Endothelial cell of umbilical vein (primary cell): ENCODE measurements at regions not wholly inside any gene's neighbourhood (a gene's known extent, or its start where the extent isn't known, plus 50 kb on each side); places are given as distances from the start of the nearest gene placed in this dataset.

Source experiments
- JUN ChIP-seq: IDR thresholded peaks from 2 replicates; pipeline ENCODE4 v1.6.1; 2011; ENCODE audit warnings: borderline replicate concordance, low read depth; ENCODE audit not compliant: insufficient read length, insufficient read depth
- TF ChIP-seq, protein P1 (sequence below), 2 donors: IDR thresholded peaks; 1 replicate in 1 of 2; 2 replicates in 1 of 2; pipeline ENCODE4 v1.5.1; 2011; ENCODE audit warnings: low read length in 2 of 2, mild to moderate bottlenecking in 2 of 2, moderate library complexity in 2 of 2, control low read depth in 1 of 2, inconsistent platforms in 1 of 2, low read depth in 1 of 2; ENCODE audit not compliant: insufficient read depth in 1 of 2; ENCODE audit errors: extremely low read depth in 1 of 2

DNA sequence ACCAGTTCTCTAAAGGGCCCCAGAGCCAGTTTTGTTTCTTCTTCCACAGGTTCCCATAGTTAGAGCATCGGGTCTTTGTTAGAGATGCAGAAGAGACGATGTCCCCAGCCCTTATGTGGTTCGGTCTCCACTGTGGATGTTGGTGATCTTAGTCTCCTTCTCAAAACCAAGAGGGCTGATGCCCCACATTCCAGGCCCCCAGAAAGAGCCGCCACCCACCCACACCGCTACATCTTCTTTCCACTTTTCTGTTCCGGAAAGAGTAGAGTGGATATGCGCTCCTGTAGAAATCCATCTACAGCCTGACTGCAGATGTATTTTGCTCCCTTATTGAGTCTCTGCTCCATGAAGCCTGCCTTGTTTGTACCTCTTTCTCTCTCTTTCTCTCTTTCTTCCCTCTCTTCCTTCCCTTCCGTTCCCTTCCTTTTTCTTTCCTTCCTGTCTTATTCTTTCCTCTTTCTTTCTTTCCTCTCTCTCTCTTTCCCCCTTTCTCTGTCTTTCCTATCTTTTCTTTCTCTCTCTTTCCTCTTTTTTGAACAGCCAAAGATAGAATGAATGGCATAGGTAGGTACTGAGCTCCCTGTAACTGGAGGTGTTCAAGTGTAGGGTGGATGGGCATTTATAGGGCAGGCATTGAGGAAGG lies 224.3 kb downstream of the SEC14L1 start:
- TF ChIP-seq, protein P1, sequence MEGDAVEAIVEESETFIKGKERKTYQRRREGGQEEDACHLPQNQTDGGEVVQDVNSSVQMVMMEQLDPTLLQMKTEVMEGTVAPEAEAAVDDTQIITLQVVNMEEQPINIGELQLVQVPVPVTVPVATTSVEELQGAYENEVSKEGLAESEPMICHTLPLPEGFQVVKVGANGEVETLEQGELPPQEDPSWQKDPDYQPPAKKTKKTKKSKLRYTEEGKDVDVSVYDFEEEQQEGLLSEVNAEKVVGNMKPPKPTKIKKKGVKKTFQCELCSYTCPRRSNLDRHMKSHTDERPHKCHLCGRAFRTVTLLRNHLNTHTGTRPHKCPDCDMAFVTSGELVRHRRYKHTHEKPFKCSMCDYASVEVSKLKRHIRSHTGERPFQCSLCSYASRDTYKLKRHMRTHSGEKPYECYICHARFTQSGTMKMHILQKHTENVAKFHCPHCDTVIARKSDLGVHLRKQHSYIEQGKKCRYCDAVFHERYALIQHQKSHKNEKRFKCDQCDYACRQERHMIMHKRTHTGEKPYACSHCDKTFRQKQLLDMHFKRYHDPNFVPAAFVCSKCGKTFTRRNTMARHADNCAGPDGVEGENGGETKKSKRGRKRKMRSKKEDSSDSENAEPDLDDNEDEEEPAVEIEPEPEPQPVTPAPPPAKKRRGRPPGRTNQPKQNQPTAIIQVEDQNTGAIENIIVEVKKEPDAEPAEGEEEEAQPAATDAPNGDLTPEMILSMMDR (IDR thresholded peaks at IDR 0.05; ENCODE audit: extremely low read depth in 1 of 2, insufficient read depth in 1 of 2, low read depth in 1 of 2, low read length in 2 of 2) = no peak
- TF ChIP-seq JUN = no peak
